VCaP (cell line): ENCODE measurements at regions not wholly inside any gene's neighbourhood (a gene's known extent, or its start where the extent isn't known, plus 50 kb on each side); places are given as distances from the start of the nearest gene placed in this dataset.

Source experiments
- H3K27ac ChIP-seq: fragments of 450-650 bp; 2 replicates; pipeline ENCODE4 v1.5.1; 2017
- TF ChIP-seq, protein P1 (sequence below): fragments of 450-650 bp; conservative IDR thresholded peaks from 2 replicates; pipeline ENCODE4 v1.5.1; 2017; ENCODE audit warnings: mild to moderate bottlenecking, moderate library complexity

DNA sequence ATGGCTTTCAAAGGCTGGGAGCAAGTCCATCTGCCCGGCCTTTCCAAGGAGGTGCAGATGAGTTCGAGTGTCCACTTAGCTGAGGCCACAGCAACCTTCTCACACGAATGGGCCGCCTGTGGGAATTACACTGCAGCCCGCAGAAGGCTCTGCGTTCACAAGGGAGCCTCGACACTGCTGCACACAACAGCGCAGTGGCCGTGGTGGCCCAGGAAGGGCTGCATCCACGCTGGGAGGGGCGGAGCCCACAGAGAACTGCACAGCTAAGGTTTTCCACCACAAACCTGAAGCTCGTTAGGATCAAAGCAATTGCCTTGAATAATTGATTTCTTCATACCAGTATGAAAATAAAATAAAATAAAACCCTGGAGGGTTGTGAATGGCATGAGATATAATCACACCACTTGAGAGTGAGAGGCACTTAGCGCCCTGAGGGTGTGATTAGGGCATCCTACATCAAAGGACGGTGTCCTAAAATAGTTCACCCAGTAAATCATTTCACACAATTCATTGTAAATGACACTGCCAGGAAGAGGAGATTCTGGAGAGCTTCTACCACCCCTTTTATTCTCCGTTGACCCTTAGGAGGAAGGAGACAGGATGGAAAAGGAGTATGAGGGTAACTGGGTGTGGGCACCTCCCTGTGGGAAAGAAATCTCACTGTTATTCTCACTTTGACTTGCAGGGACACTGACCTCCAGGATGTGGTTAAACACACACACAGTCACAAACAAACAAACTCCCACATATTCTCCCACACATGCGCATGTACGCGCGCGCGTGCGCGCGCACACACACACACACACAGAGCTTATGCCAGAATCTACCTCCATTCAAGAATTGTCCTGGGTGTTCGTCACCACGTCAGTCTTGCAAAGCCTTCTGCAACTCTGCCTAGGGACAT lies 256.6 kb upstream of the ID2 start:
- TF ChIP-seq, protein P1, sequence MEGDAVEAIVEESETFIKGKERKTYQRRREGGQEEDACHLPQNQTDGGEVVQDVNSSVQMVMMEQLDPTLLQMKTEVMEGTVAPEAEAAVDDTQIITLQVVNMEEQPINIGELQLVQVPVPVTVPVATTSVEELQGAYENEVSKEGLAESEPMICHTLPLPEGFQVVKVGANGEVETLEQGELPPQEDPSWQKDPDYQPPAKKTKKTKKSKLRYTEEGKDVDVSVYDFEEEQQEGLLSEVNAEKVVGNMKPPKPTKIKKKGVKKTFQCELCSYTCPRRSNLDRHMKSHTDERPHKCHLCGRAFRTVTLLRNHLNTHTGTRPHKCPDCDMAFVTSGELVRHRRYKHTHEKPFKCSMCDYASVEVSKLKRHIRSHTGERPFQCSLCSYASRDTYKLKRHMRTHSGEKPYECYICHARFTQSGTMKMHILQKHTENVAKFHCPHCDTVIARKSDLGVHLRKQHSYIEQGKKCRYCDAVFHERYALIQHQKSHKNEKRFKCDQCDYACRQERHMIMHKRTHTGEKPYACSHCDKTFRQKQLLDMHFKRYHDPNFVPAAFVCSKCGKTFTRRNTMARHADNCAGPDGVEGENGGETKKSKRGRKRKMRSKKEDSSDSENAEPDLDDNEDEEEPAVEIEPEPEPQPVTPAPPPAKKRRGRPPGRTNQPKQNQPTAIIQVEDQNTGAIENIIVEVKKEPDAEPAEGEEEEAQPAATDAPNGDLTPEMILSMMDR, result no peak
- no peak overlapping the region for H3K27ac ChIP-seq

DNA sequence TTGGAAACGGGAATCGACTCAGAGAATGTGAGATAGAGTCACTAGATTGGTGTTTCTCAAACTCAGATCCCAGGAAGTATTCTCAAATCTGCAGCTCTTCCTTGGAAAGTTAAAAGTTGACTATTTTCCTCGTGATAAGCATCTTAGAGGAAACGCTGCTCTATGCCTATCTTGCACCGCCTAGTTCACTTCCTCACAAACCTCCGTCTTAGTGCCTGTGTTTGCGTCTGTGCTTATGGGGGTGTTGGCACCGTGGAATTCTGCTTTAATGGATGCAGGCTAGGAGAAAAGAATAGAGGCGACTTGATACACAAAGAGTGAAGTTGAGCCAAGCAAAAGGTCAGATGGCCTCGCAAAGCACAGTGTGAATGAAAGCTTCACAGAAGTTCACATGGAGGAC lies 255.3 kb upstream of the ID2 start:
- TF ChIP-seq, protein P1, result no peak
- H3K27ac ChIP-seq, result no peak overlapping the region

GRCh38 chr2:8427211-8427610 lies 254.6 kb upstream of the ID2 start:
- H3K27ac ChIP-seq, result no peak overlapping the region
- TF ChIP-seq, protein P1, result no peak

- TF ChIP-seq, protein P1, result no peak
- H3K27ac ChIP-seq, result no peak overlapping the region
Observed at GRCh38 chr2:8430628-8431027, 251.2 kb upstream of the ID2 start.

GRCh38 chr2:8431446-8432125 lies 250.3 kb upstream of the ID2 start:
- TF ChIP-seq, protein P1, result no peak
- H3K27ac ChIP-seq, result no peak overlapping the region

DNA sequence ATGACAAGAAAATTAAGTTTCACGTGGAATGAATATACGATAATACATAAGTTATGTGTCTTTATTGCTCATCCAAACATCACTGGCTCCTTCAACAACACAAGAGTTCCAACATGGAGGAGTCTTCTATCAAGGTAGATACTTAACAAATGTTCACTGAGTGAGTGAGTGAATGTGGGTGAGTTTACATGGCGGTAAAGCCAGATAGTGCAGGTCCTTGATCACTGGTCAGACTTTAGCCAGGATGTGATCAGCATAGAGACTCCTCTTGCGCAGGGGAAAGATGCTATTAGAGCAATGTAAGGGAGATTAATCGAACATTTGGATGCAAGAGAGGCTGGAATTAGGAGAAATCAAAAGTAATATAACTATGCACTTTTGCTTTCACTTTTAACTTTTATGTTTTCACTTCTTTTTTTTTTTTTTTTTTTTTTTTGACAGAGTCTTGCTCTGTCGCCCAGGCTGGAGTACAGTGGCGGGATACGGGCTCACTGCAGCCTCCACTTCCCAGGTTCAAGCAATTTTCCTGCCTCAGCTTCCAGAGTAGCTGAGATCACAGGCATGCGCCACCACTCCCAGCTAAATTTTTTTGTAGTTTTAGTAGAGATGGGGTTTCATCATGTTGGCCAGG lies 249.0 kb upstream of the ID2 start:
- no peak overlapping the region for H3K27ac ChIP-seq
- TF ChIP-seq, protein P1, result no peak

- H3K27ac ChIP-seq, result no peak overlapping the region
- TF ChIP-seq, protein P1, result no peak
Observed at GRCh38 chr2:8433390-8433789, 248.5 kb upstream of the ID2 start.
